ENCODE measurements at regions not wholly inside any gene's neighbourhood (a gene's known extent, or its start where the extent isn't known, plus 50 kb on each side); places are given as distances from the start of the nearest gene placed in this dataset.
"Not testable (repeated sequence)": the region's sequence is repeated elsewhere in the genome, so short reads cannot be mapped to it uniquely, and the experiment has no call there.

GRCh38 chr3:163361357-163361878 lies 1716.9 kb downstream of the SI start:
- not testable (repeated sequence) for DNase-seq

- no peak for DNase-seq
Observed at GRCh38 chr3:163347944-163348343, 1730.4 kb downstream of the SI start.

GRCh38 chr3:163335429-163335828 lies 1742.9 kb downstream of the SI start:
- DNase-seq = no peak

- no peak for DNase-seq
Observed at GRCh38 chr3:163328680-163329079, 1749.6 kb downstream of the SI start.

- no peak for DNase-seq
Observed at GRCh38 chr3:163327086-163327485, 1751.2 kb downstream of the SI start.

GRCh38 chr3:163315786-163316185 lies 1762.5 kb downstream of the SI start:
- DNase-seq = no peak

- no peak for DNase-seq
Observed at GRCh38 chr3:163306405-163306804, 1771.9 kb downstream of the SI start.

GRCh38 chr3:163273694-163274093 lies 1777.1 kb downstream of the OTOL1 start:
- no peak for DNase-seq

GRCh38 chr3:163266731-163267130 lies 1770.1 kb downstream of the OTOL1 start:
- DNase-seq = no peak

GRCh38 chr3:163261618-163262017 lies 1765.0 kb downstream of the OTOL1 start:
- no peak for DNase-seq

GRCh38 chr3:163261056-163261455 lies 1764.4 kb downstream of the OTOL1 start:
- no peak for DNase-seq

GRCh38 chr3:163218336-163218735 lies 1721.7 kb downstream of the OTOL1 start:
- DNase-seq = no peak

GRCh38 chr3:163213838-163214237 lies 1717.2 kb downstream of the OTOL1 start:
- DNase-seq = no peak

GRCh38 chr3:163196815-163197374 lies 1700.3 kb downstream of the OTOL1 start:
- DNase-seq = no peak

GRCh38 chr3:163196245-163196644 lies 1699.6 kb downstream of the OTOL1 start:
- DNase-seq = no peak

GRCh38 chr3:163185721-163186350 lies 1689.2 kb downstream of the OTOL1 start:
- no peak for DNase-seq

GRCh38 chr3:163175970-163176369 lies 1679.4 kb downstream of the OTOL1 start:
- no peak for DNase-seq

- not testable (repeated sequence) for DNase-seq
Observed at GRCh38 chr3:163172513-163172912, 1675.9 kb downstream of the OTOL1 start.

- no peak for DNase-seq
Observed at GRCh38 chr3:163166197-163166596, 1669.6 kb downstream of the OTOL1 start.

- no peak for DNase-seq
Observed at GRCh38 chr3:163159306-163159705, 1662.7 kb downstream of the OTOL1 start.

GRCh38 chr3:163139600-163139999 lies 1643.0 kb downstream of the OTOL1 start:
- no peak for DNase-seq

- no peak for DNase-seq
Observed at GRCh38 chr3:163138258-163138657, 1641.7 kb downstream of the OTOL1 start.

- DNase-seq = no peak
Observed at GRCh38 chr3:163132111-163132510, 1635.5 kb downstream of the OTOL1 start.

- no peak for DNase-seq
Observed at GRCh38 chr3:163129287-163129686, 1632.7 kb downstream of the OTOL1 start.

- no peak for DNase-seq
Observed at GRCh38 chr3:163126115-163126514, 1629.5 kb downstream of the OTOL1 start.

Measured in T-helper 2 cell (primary cell).